IPS-NIHi7 (cell line): ENCODE measurements at regions not wholly inside any gene's neighbourhood (a gene's known extent, or its start where the extent isn't known, plus 50 kb on each side); places are given as distances from the start of the nearest gene placed in this dataset.

ENCODE experiments used
- DNase-seq: peaks from one replicate; pipeline ENCODE4 v3.0.0; 2012; ENCODE audit warnings: mixed read lengths; ENCODE audit errors: extremely low spot score

GRCh38 chr12:73341559-73342247 is 1069.5 kb downstream of the TRHDE start:
- DNase-seq, result no peak

- no peak for DNase-seq
These were observed 1070.6 kb downstream of the TRHDE start for GRCh38 chr12:73342733-73343132.

GRCh38 chr12:73352826-73353225 is 1080.7 kb downstream of the TRHDE start:
- DNase-seq, result no peak

DNA sequence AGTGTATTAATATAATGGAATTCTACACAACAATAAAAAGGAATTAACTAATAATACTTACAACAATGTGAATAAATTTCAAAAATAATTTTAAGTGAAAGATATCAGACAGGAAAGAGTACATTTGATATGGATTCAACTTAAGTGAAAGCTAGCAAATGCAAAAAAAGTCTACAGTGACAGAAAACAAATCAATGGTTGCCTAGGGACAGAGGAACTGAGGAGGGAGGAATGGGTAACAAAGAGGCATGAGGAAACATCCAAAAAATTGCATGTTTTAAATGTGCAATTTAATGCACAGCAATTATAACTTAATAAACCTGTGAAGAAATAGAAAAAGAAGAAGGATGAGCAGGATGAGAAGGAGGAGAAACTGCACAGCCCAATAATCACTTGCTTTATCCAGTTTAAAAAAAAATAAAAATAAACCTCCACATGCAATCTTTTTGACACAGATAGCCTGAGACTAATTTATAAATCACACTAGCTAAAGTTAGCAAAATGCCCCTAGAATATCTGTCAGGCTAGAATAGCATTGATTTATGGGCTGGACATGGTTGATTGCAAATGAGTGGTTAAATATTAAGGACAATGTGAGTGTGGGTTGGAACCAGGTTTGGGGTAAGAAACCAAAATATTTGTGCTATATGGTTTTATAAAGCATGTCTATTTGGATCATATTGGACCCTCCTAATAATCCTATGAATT is 1089.1 kb downstream of the TRHDE start:
- no peak for DNase-seq

DNA sequence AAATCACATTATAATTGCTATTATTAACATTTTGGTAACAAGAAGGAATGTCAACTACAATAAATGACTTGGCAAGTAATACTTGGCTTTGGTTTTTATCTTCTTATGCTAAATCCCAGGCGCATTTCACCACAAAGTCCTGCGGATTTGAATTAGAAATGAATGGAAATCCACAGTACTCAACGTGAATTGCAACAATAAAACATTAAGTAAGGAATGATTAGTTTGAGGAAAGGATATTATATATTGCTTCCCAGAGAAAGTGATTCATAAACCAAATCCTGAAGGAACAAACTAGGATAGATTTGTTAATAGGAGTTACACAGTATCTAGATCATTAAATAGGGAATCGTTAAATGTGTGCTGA is 1089.7 kb downstream of the TRHDE start:
- DNase-seq, result no peak

- DNase-seq, result no peak
These were observed 1090.5 kb downstream of the TRHDE start for GRCh38 chr12:73362666-73363065.

DNA sequence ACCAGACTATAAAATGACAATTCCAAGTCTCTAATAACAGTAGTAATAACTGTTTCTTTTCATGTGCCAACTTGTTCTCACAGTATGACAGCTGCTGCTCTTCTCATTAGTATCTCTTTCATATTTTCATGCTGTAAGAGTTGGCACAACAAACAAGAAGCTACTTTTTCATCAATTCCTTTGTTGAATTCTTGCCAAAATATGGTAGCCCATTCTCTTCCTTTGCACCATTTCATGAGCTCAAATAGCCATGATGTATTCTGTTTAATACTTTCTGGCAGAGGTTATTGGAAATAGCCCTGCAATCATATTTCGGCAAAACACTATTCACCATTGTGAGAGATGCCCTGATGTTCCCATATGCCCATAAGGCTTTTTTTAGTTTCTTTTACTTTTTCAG is 1100.7 kb downstream of the TRHDE start:
- DNase-seq, result no peak

DNA sequence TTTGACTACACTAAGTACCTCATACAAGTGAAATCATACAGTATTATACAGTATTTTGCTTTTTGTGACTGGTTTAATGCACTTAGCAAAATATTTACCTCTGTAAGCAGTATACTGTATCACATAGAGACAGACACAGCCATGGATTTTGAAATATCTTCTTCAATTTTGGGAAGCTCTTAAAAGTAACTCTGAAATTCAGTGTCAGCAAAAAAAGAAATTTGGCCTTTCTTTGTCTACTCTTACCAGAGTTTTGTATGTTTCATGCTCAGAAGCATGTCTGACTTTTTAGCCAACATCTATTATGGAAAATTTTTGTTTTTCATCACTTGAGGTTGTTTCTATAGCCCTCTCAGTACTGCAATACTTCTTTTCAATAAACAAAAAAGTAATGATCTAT is 1102.2 kb downstream of the TRHDE start:
- DNase-seq, result no peak

- no peak for DNase-seq
These were observed 1111.5 kb downstream of the TRHDE start for GRCh38 chr12:73383584-73384222.

- DNase-seq, result no peak
These were observed 1112.4 kb downstream of the TRHDE start for GRCh38 chr12:73384592-73384991.

GRCh38 chr12:73390261-73390660 is 1118.1 kb downstream of the TRHDE start:
- DNase-seq, result no peak

- DNase-seq, result no peak
These were observed 1124.6 kb upstream of the ATXN7L3B start for GRCh38 chr12:73413051-73413450.

GRCh38 chr12:73413974-73414373 is 1123.7 kb upstream of the ATXN7L3B start:
- DNase-seq, result no peak

DNA sequence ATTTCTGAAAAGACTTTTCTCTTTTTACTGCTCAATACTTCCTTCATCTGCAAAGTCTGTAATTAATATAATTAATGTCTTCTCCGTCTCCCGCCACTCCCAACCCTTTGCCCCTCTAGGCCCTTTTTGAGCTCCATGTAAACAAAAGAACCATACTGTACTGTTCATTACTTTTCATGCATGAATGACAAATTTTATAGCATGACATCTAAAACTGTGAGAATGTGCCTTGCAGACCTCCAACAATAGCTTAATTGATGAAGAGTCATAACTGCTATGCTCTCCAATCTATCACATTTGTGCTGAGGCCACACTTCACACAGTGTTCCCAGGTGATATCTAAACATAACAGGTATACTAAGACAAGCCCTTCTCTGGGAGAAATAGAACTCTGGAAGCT is 1122.7 kb upstream of the ATXN7L3B start:
- no peak for DNase-seq

GRCh38 chr12:73418541-73418940 is 1119.1 kb upstream of the ATXN7L3B start:
- DNase-seq, result no peak

GRCh38 chr12:73421832-73422231 is 1115.8 kb upstream of the ATXN7L3B start:
- DNase-seq, result no peak

GRCh38 chr12:73424484-73424883 is 1113.2 kb upstream of the ATXN7L3B start:
- DNase-seq, result no peak

DNA sequence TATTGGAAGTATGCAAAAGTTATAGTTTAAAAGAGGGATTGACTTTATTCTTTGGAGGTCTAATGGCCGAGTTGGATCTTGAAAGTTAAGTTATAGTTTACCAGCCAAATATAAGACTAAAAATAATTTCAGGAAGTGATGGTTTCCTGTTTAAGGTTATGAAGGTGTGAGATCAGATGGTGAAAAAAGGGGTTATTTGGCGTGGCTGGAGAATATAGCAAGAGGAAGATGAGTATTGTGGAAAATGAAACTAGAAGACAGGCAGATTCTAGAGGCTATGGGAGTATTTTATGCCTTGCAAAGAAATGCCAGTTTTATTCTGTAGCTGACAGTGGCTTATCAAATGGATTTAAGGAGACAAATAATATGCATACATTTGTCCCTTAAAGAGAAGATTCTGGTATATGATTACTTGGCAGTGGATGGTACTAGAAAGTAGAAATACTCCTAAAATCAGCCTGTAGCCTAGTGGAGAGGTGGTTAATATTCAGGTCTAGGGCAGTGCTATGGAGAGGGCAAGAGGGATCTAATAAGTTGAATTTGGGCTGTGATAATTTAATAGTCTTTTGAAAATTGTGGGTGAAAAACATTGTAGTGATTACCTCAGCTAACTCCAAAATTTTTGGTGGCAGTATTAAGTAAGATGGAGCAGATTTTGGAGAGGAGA is 1091.8 kb upstream of the ATXN7L3B start:
- DNase-seq, result no peak

DNA sequence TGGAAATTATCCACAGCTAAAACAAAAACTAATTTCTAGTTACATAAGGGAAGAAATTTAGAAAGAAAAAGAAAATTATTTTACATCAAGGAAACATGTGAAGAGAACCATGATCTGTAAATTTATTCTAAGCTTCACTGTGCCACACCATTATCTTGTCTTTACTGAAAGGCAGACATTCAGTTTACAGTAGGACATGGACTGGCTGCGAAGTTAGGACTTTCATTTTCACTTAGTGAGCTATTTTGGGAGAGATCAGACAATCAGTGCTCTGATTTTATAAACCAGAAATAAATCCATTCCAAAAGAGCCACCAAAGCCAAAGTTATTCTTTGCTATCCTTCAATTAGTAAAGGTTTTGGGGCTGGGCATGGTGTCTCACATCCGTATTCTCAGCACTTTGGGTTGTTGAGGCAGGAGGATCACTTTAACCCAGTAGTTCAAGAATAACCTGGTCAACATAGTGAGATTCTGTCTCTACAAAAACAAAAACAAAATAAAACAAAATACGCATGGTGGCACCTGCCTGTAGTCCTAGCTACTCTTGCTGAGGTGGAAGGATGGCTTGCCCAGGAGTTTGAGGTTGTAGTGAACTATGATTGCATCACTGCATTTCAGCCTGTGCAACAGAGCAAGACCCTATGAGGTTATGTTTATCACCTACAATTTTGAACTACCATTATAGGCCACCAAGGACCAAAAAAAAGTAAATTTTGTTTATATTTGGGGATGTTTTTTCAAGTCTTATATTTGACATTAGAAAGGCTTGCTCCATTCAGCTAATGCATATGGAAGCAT is 1084.8 kb upstream of the ATXN7L3B start:
- no peak for DNase-seq

- DNase-seq, result no peak
These were observed 1077.4 kb upstream of the ATXN7L3B start for GRCh38 chr12:73460212-73460611.

DNA sequence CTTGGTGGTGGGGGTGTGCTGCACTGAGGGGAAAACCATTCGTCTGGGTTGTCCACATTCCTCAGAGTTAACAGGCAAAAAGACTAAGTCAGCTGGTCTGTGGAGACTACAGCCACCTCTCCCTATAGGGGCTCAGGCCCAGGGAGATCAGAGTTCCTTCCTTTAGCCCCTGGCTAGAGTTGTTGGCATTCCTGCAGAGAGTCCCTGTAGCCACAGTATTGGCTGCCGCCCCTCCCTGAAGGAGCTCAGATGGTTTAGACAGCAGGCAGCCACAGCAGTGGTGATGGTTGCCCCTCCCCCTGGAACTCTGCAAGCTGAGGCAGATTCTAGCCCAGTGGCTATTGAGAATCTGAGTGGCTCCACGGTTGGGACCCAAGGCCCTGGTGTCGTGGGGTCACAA is 1072.5 kb upstream of the ATXN7L3B start:
- peak; percentile 43 for DNase-seq

DNA sequence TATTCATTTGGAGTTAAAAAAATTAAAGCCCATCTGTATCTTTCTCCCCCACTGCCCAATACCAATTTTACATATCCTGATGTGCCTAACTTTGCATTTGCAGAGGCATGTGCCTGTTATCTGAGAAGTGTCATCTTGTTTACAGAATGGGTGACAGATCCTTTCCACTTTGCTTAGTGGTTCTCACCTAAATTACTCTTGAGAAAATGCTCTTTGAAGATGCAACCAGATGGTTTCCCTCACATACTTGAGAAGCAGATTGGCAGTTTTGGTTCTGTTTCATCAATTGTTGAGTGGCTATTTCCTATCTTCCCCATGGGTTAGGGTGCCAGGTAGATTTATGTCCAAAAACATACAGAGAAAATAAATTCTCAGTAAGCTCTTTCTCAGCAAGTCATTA is 1051.4 kb upstream of the ATXN7L3B start:
- no peak for DNase-seq
